Stimulated activated CD4-positive, alpha-beta T cell treated with anti-CD3 and anti-CD28 coated beads, TNF-alpha, amount 100 ng/mL, for 24 hours (primary cell): ENCODE measurements at regions not wholly inside any gene's neighbourhood (a gene's known extent, or its start where the extent isn't known, plus 50 kb on each side); places are given as distances from the start of the nearest gene placed in this dataset.
"Not testable (repeated sequence)": the region's sequence is repeated elsewhere in the genome, so short reads cannot be mapped to it uniquely, and the experiment has no call there.

ENCODE experiments used
- DNase-seq, 3 experiments: peaks; one replicate each; pipeline ENCODE4 v3.0.0-alpha.2; 2020; ENCODE audit warnings: low read depth in 3 of 3

DNA sequence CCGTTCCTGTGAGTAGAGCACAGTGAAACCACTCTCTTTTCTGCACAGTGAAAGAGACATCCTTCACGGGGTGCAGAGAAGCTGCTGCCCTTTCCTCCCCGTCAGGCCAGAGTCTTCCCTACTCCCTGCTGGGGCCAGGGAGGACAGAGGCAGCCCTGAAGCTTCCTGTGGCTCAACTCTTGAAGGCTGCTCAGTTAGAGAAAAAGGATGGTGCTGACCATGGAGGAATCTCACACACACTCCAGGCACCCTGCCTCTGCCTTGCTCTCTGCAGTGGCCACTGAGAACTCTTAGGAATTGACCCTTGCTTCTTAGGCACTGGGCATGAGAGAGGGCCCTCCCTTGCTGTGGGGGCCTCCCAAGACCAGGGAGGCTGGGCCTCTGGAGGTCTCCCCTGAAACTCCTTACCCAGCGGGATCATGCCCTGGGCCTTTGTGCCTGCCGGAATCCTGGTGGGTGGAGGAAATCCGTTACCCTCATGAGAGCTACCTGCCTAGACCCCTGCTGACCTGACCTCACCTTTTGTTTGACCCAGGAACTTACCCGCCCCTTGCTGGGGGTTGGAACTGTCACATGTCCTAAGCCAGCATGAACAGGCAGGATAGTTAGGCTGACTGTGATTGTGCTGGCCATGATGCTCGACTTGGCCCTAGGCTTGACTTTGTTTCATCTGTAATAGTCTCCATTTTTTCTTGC, 65.0 kb upstream of the CD93 start:
- no peak for DNase-seq

DNA sequence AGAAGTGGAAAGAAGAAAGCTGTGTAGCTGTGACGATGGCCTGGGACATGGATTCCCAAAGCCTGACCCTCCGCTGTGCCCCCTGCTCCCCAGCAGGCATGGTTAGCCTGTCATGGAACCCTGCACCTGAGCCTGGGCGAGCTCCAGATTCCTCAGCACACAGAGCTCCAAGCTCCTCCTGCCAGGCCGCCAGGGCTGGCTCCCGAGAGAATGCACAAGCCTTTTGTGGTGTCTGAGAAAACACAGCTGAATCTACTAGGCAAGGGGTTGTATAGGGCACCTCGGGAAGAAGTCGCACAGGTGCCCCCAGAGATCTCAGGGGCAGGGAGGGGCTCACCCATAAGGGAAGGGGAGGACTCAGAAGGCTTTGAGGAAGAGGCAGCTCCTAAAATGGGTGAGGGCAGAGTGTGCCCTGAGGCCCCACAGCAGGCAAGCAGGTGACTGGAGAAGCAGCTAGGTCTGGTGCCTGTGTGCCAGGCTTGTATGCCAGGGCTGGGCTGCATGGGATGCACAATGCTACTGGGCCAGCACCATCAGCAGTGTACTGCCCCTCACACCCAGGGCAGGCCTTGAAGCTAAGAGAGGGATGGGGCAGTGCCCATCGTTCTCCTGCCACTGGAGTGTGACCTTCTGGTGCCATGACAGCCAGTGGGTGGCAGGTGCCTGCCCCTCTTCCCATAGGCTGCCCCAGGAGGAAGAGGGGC, 64.3 kb upstream of the CD93 start:
- no peak for DNase-seq

DNA sequence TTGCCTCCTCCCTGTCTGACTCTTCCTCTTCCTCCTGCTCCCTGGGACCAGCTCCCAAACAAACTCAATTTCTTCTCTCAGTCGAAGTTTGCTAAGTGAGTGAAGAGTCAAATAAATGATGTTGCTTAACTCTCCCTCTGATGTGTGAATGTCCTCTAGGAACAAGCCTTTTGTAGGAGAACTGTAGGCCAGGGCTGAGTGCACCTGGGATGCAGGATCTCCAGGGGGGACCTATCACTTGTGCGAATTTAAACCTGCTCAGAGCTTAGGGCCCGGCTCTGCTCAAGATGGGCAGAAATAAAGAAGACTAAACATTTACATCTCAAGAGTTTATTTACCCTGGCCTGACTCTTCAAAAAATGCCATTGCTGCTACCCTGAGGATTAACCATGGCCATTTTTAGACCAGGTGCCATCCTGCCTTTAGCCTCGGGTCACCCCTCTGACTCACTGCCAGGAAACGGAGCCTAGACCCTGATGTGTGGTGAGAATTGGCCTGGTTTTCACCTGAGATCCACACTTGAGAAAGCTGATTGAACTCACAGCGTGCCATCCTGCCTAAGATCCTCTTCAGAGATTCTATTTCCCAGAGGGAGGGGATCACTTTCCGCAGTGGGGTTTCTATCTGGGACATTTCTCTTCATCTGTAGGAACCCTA, 63.6 kb upstream of the CD93 start:
- DNase-seq = no peak

DNA sequence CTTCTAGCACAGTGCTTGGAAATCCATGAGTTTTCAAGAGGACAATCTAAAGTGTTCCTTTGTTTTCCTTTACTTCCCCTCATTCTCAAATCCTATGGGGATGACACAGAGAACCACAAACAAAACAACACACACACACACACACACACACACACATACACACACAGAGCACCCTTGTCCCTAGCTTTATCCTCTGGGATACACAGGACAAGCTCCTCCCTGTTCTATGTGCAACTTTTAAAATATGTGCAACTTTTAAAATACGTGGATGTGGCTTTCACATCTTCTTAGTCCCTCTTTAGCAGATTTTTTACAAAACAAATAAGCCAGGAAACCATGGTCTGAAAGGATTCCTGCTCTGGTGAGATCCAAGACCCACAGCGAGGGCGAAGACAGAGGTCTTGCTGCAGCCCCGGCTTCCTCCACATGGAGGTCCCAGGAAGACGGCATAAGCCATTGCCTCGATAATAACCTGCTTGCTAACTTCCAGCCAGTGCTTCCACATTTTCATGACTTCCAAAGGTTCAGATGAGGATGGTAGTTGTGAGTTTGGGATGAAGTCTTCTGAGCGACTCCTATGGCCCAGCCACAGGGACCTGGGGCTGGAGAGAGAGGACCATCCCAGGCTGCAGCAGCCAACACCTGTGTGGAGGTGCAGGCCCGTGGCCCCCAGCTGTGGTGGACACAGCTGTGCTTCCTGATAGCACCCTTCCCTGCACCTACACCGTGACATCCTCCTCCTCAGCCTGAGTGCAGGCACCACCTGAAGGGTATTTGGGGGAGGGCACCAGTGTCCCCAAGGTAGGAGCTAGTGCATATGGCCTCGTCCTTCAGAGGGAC, 62.8 kb upstream of the CD93 start:
- no peak for DNase-seq

DNA sequence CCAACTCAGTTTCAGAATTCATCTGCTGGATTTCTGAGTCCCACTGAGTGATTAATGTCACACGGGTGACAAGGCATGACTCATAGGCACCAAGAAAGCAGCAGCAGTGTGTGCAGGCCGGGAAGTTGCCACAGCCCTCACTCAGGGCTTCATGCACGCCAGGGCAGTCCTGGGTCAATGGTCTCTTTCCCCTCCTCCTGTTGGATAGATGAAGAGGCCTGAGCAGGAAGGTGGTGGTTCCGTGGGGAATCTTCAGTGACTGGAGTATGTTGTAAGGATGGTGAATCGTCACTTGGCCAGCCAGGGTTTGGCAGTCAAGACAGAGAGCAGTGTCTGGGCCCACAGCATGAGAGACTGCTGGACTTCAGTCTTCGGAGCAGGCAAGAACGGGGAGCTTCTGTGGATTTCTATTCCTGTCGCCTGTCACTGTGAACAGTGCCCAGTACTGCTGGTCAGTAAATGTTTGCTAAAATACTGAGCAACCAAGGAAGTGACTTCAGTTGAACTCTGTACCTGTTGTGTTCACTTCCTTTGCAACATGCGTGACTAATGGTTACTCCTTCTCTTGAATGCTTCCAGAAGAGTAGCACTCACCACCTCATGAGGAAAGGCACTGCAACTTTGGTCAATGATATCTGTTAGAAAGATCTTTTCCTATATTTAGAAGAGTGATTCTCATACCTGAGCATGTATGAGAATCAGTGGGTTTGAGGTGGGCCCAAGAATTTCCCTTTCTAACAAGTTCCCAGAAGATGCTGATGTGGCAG, 62.0 kb upstream of the CD93 start:
- DNase-seq = peak in 1 of 3 experiments; percentile 14

DNA sequence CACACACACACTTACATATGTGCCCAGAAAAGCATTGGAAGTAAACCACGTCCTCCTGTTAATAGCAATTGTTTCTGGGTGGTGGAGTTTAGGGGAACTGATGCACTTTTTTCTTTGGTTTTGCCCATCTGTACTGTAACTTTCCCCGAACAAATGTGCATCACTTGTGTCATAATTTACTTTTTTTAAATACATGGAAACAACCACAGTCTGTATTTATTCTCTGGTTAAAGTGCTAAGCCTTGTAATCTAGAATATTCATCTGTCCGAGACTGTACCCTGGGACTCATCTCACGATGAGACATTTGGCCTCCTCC, 61.5 kb upstream of the CD93 start:
- DNase-seq = no peak

DNA sequence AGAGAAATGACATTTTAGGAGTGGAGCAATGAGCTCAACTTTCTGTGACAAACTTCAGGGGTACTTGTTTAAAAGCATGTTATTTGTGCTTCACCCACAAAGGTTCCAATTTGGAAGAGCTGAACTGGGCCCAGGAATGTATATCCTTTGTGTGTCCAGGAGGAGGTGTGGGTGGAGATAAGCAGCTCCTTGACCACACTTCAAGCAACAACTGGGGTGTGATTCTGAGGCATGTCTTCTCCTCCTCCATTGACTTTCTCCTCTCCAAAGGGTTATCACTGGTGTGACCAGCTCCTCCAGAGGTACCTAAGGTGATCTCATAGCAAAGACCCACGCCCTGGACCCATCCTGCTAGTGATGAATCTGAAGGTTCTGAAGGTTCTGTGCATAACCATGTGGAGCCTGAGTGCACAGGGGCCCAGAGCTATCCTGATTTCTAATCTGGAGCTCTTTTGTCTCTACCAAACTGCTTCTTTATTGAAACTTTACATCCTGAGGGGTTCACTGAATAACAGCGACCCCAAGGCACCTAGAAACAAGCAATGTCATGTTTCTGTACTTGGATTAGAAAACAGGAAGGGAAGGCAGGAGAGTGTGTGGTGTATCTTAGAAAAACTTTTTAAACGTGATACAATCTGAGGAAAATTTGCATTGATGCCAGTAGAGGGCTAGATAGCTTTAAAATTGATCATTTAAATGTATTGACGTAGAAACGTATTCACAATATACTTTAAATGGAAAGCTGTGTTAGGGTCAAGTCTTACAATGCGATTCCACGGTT, 60.9 kb upstream of the CD93 start:
- DNase-seq = no peak

DNA sequence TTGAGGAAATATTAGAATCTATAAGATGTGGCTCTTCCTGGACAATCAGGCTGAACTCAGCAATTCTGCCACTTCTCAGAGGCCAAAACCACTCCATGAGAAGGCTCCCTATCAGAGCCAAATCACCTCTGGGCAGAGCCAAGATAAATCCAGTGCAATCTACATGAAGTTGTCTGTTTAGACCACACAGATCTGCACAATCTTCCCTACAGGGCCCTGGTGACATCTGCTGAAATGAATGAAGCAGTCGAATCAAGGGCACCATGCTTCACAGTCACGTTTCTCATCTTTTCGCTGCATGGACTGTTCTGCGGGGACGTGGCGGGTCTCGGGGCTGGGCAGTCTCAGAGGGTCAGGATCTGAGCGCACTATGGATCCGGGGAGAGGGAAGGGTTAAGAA, 60.1 kb upstream of the CD93 start:
- DNase-seq = no peak

DNA sequence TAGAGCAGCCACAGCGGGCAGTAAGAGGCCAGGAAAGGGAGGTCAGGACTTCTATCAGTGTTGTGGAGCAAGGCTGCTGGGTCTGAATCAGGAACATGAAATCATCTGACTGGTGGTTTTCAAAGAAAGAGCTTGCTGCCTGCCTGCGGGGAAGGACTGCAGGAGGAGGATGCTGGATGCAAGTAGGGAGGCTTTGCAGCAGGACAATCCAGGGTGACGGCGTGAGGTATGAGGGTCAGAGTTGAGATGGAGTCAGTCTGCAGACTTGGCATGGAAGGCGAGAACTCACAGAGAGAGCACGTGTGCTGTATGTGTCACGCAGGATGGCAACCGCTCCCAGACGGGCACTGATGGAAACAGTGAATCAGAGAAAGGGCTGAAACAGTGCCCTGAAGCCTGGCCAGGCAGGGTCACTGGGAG, 59.2 kb upstream of the CD93 start:
- no peak for DNase-seq

DNA sequence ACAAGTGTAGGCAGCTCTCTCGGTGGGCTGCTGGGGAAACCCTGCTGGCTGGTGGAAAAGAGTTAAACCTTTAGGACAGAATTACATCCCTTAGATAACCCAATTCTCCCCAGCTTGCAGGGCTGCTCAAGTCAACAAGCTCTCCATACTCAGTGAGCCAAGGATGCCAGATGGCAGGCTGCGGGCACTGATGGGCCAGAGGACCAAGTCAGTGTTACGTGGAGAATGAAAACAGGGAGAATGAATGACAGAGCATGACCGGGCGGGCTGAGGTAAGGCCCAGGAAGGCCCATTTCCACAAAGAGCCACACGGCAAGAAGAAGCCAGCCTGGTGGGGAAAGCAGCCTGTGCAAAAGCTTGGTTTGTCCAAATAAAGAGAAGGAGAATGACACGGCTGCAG, 58.7 kb upstream of the CD93 start:
- DNase-seq = no peak

DNA sequence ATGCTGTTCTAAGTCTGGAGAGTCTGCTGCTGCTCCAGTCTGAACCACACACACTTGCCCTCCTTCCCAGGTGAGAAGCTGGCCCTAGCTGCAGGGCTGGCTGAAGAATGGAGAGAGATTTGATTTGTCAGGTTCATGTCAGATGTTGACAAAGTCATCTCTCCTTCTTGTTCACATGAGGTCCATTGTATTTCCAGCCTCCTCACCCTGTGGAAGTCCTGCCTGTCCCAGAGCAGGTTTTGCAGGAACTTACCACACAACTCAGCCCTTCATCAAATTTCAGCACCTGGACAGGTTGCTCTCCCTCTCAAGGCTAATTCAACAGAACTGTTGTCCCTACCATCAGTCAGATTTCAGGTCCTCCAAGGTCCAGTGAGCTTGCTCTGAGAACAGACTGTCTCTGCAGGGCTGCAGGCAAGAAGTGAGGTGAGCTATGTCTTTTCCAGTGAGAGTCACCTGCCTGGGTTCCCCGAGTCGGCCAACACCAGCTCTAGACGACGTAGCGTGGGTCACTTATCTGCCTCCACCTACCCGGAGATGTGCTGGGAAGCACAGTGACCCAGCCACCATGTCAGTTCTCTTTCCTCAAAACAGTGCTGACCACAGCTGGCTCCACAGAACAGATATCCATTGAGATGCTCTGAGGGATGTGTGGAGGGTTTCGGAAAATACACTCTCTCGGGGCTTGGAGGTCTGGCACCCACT, 58.0 kb upstream of the CD93 start:
- DNase-seq = no peak

DNA sequence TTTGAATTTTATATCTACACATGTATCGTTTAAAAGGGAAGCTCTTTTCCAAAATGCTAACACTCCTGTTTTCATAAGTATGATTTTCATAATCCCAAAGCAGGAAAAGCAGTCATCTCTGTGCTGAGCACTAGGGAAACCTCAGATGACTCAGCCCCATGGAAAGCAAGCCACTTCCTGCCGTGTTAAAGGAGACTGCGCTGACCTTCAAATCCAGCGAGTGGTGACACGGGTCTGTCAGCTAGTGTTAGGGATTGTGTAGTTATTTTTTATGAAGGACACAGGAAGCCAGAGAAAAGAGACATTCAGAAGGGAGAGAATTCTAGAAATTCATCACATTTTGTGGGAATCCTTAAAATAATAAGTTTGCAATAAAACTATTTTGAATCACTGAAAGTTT, 57.0 kb upstream of the CD93 start:
- DNase-seq = peak in 1 of 3 experiments; percentile 7

DNA sequence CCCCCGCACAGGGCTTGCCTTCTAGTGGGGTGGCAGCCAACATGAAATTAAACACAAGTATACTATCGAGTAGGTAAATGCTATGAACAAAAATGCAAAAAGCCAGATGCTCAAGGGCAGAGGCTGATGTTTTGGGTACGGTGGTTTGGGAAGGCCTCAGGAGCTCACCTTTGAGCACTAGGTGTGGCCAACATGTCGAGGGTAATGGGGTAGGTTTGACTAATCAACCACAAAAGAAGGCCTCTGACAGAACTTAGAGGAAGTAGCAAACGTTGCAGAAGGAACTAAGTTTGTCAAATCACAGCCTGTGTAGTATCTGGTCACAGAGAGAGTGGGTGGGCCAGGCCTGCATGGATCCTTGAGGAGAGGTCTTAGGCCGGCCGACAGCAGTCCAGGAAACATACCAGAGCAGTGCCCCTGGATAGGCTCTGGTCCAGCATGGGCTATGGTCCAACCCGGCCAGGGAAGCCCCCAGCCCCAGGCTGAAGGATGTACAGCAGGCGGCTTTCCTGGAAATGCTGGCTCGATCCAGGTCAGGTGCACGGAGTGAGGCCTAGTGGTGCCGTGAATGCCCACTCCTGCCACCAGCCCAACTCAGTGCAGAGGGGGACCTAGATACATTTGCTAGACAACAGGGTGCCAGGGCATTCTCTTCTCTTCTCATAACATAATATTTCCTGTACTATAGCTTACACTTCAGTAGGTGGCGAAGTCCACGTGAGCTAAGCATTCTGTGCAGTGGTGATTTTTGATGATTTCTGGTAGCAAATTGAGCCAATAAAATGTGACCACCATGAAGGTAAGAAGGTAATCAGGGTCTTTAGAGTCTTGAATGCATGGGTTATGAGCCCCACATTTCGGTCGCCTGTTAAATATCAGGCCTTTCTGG, 56.3 kb upstream of the CD93 start:
- DNase-seq = no peak

DNA sequence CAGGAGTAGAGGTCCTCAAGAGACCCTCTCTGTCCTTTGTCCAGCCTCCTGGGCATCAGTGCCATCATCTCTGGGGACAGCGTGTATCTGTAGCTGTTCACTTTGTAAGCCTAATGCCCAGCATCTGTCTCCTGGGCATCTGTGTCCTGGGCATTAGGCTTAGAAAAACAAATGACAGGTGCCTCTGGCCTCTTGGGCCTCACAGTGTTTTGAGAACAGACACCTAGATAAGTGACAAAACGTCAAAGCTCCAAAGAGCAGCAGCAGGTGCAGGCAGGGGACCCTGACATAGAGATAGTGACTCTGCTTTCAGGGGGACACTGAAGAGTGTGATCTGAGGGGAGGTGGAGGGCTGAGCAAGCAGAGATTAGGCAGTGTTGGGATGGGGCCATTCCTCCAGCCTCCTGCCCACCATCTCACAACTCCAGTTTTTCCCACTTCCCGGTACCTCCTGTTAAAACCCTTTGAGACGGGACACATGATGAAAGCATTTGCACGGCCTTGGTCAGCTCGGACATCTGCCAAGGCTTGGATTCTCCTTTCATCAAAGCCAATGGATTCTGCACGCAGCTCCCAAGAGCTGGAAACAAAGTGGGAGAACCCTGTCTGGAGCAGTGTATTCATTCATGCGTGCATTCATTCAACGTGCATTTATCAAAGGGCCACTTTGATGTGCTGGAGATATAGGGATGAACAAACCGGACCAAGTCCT, 55.5 kb upstream of the CD93 start:
- no peak for DNase-seq

DNA sequence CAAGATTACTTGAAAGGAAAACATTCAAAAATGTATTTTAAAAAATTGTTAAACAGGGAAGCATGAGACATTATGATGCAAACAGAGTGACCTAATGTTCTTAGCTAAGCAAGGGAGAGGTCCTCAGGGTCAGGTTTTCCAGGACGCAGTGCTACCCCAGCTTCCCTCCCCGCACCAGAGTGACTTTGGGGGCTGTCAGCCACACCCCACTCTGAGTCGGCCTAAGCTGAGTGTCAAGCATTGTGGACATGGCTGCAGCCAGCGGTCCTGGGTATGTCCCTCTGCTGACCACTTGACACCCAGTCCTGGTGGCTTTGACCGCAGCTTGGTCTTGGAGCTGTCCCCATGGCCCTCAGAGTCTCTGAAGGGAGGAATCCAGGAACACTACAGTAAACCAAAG, 54.9 kb upstream of the CD93 start:
- DNase-seq = no peak

DNA sequence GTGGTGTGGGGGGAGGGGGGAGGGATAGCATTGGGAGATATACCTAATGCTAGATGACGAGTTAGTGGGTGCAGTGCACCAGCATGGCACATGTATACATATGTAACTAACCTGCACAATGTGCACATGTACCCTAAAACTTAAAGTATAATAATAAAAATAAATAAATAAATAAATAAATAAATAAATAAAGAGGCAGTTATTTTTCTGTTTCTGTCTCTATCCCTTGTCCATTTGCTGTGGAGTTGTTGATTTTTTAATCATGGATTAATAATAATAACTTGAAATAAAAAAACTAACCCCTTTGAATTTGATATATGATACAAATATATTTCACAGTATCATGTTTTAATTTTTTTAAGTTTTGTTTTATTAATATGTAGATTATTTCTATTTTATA, 53.9 kb upstream of the CD93 start:
- DNase-seq = not testable (repeated sequence)

DNA sequence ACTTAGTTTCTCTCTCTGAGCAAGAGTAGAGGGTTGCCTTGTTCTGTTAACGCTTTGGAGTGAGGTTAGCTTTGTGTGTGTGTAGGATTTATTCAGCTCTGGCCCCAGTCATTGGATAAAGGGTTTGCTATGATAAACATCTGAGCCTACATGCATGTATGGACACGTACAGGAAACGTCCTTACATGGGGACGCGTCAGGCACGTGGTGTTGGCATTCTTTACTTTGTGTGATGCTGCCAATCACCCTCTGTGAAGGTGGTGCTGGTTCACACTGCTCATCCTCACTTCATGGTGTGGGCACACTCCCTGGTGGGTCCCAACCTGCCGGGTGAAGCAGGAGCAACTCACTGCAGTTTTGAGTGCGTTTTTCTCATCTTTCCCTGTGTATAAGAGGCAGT, 53.4 kb upstream of the CD93 start:
- DNase-seq = no peak

DNA sequence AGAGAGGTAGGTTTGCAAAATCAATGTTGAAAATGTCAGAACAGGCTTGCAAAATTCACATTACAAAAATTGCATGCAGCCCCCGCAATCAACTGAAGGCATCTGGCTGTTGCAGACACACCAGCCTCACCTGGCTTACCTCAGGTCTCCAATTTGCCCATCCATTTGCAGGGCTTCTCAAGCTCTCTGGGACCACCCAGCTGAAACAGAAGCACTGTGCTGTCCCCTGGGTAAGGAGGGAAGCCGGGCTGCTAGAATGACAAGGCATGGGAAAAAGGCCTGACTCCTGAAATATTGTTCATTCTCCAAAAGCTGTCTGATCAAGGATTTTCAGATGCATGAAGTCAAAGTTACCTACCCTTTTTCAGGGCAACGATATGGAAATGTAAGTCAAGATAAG, 52.6 kb upstream of the CD93 start:
- DNase-seq = no peak

DNA sequence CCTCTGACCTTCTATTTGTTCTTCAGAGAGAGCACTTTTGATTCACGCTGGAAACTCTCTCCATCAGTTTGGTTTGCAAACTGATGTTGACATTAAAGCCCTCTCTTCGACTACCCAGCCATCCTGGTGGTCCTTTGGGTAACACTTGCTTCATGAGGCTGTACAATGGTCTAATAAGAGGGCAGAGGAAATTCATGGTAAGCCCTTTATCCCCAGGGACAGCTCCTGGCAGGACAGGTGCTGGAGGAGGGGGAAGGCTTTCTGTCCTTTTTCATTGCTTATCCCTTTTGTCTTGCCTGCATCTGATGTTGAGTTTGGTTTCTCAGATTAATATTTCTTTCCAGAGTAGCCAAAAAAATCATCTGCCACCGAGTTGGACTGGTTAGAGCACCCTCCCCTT, 52.1 kb upstream of the CD93 start:
- DNase-seq = no peak
